GM08714 (cell line): ENCODE measurements at regions not wholly inside any gene's neighbourhood (a gene's known extent, or its start where the extent isn't known, plus 50 kb on each side); places are given as distances from the start of the nearest gene placed in this dataset.

Experiments used
- H3K4me3 ChIP-seq: fragments of 200-500 bp; sonication (Bioruptor generic); 2 replicates; pipeline ENCODE4 v1.5.1; 2014; ENCODE audit warnings: mild to moderate bottlenecking, low read length, inconsistent platforms
- ZNF274 ChIP-seq: IDR thresholded peaks from 2 replicates; pipeline ENCODE4 v1.6.1; 2012; ENCODE audit warnings: mild to moderate bottlenecking, low read depth, low read length

DNA sequence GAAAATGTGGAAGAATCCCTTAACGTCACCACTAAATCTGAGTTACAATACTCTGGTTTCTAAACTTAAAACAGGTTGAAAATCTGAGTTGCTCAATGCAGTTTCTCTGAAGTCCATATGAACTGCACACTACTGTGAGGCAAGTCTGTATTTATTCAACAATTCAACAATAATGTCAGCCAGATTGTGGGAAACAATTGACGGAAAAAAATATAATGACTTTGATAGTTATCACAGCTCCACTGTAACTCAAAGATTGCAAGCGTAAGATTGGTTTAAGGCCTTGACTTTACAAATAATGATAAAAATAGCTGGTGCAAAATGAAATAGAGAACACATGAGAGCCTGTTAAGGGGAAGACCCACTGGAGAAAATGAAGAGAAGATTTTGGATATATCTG, 219.4 kb upstream of the CCDC150 start:
- TF ChIP-seq ZNF274 = no peak
- no peak overlapping the region for H3K4me3 ChIP-seq

DNA sequence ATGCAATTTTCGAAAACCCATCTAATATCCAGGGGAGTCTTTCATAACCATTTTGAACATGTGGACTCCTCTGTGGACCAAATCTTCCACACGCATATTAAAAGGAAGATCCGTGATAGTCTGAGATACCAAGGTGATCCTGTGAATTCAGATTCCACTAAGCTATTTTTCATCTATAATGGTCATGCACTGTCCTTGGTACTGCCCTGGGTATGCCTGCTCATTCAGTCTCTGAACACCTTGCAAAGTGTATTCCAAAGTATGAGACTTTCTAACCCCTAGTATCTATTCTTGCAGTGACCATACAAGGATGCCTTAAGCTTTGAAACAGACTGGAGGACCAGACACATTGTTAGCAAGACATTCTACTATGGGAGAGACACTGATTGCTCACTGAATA, 217.6 kb upstream of the CCDC150 start:
- no peak for TF ChIP-seq ZNF274
- H3K4me3 ChIP-seq = no peak overlapping the region

DNA sequence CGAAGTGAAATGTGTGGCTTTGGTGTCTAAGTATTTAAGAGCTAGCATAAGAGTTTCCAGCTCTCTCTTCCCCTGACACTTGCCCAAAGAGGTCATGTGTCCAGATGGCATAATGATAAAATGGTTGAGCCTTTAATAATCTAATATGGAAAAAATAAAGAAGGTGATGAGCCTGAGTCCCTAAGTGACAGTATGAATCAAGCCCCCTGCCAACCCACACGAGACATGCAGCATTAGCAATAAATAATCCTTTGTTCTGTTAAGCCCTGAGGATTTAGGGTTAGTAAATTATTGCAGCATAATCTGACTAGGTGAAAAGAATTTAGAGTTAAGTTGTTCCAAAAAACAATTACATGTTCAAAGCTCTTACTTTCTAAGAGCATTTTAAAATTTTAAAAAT, 217.2 kb upstream of the CCDC150 start:
- no peak for TF ChIP-seq ZNF274
- no peak overlapping the region for H3K4me3 ChIP-seq

DNA sequence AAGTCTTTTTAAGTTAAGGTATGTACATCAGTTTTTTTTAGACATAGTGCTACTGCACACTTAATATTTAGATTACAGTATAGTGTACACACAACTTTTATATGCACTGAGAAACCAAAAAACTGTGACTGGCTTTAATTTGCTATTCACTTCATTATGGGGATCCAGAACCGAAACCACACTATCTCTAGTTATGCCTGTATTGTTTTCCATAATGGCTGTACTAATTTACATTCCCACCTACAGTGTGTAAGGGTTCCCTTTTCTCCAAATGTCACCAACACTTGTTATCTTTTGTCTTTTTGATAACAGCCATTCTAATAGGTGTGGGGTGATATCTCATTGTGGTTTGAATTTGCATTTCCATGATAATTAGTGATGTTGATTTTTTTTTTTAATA, 213.4 kb upstream of the CCDC150 start:
- TF ChIP-seq ZNF274 = no peak
- no peak overlapping the region for H3K4me3 ChIP-seq

DNA sequence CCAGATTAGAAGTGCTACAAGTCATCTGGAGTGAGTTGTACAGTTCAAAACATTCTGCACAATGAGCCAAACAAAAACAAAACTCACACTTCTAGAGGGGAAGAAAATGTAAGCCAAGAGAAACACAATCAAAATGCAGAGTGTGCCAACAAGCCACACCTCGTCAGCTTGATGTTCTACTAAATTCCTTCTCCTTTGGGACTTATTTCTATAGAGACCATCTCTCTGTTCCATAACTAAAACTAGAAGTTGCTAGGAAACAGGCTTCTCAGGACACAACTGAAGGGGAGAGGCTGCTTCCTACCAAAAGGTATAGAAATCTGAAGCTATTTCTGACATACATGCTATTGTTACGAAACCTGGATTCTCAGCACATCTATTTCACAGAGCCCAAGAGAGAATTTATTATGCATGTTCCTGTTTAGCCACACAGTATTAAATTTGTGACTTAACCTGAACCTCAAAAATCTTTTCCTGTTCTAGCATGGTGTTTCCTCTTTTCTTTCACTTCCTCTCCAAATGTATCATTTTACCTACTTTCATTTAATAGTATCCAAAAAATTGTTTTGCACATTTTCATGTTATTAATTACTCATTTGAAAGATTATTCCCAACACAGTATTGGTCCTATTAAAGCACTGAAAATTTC, 211.4 kb upstream of the CCDC150 start:
- no peak overlapping the region for H3K4me3 ChIP-seq
- TF ChIP-seq ZNF274 = no peak

DNA sequence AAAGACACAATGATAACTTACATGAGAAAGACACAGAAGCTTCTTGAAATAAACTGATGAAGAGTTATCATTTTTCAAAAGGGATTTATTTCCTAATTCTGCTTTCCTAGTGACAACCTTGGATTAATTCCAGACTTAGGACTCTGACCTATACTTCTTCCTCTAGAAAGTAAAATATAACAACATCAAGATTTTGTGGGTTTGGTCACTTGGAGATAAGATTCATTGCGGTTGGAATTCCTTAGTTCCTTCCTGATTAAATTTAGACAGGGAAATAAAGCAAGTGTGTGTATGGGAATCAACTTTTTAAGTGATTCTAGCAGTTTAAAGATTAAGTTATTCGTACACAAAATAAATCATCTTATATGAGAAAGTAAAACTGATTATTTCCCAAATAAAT, 208.4 kb upstream of the CCDC150 start:
- no peak overlapping the region for H3K4me3 ChIP-seq
- TF ChIP-seq ZNF274 = no peak

DNA sequence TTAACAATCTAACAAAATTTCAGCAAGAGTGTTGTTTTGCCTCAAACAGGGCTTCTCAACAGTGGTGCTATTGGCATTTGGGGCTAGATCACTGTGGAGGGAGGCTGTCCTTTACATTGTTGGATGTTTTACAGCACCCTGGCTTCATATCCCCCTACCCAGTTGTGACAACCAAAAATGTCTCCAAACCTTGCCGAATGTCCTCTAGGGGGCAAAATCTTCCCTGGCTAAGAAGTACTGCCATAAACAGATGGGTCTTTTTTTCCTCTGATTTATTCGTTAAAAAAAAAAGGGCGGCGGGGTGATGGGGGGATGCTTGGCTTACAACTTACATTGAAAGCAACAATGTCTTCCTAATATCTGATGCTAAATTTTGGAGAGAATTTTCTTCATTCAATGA, 207.6 kb upstream of the CCDC150 start:
- no peak for TF ChIP-seq ZNF274
- H3K4me3 ChIP-seq = no peak overlapping the region

DNA sequence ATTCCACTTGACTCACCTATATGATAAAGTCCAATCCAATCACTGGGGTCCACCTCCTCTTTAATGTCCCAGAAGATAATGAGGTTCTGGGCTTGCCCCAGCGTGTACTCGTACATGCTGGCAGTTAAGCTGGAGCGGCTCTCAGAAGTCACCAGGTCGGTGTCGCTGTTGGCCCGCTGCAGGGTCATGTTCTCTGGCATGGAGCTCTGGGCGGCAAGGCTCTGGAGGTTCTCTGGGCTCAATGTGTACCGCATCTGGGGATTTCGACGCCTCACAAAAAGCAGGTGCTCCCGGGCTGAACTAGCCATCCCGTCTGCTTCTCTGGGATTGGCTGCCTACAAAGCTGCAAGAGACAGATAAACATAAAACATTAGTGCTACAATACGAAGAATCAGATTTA, 206.4 kb upstream of the CCDC150 start:
- no peak overlapping the region for H3K4me3 ChIP-seq
- TF ChIP-seq ZNF274 = no peak

DNA sequence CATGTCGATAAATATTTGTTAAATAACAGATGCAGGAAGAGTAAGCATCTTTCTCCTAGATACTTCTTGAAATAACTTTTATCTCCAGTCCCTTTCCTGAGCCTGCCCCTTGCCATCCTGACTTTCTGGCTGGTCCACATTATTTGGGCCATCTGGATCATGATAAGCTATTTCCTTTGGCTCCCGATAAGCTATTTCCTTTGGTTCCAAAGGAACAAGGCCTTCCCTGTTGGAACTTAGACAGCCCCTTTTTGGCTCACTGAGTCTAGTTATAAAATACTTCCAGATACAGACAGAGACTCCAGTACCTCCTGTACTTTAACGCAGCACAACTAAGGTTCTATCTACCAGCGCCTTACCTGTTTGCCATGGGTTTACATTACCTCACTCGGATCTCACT, 205.3 kb upstream of the CCDC150 start:
- no peak overlapping the region for H3K4me3 ChIP-seq
- no peak for TF ChIP-seq ZNF274

DNA sequence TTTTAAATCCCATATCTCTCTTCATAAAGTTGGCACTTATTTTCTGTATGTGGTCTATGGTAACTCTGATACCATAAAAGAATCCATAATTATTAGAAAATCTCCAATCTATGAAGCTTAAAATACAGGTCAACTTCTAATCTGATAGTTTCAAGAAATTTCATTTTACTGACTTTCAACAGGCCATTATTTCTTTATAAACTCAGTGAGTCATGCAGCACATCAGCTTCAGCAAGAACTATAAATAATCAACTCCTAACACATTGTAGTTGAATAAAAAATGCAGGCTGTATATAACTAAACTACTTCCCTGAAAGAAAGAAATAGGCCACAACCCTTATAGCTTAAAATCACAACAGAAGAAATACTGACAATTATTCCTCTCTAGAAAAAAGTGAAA, 204.3 kb upstream of the CCDC150 start:
- no peak for TF ChIP-seq ZNF274
- H3K4me3 ChIP-seq = no peak overlapping the region

DNA sequence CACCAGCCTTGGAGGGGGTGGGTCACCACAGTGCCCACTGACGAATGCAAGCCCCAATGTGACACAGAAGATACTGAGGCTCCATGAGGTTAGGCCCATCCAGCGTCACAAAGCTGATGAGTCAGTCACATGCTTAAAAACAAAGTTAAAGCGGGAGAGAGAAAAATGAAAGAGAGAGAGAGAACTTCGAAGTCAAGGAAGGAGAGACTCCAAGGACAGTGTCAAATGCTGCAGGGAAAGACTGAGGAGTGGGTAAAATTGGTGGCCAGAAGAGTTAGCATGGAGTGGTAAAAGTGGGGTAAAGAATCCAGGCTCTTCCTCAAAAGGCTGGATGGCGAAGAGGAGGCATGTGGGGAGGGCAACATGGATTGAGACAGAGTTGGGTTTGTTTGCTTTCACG, 201.9 kb upstream of the CCDC150 start:
- TF ChIP-seq ZNF274 = no peak
- H3K4me3 ChIP-seq = no peak overlapping the region

DNA sequence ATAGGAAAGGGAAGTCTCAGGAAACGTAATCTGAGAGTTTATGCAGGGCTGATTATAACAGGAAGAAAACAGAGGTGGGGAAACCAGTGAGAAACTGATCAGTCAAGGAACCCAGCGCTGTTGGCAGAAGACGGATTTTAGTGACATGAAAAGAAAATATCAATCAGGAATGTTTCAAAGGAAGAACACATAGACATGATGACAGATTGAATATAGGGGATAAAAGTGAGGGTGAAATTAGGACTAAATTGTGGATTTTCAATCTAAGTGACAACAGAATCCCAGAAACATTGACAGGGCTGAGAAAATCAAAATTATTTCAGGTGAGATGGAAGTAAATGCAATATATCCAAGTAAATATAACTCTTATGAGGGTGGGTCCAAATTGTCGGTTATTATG, 199.8 kb upstream of the CCDC150 start:
- H3K4me3 ChIP-seq = no peak overlapping the region
- no peak for TF ChIP-seq ZNF274

DNA sequence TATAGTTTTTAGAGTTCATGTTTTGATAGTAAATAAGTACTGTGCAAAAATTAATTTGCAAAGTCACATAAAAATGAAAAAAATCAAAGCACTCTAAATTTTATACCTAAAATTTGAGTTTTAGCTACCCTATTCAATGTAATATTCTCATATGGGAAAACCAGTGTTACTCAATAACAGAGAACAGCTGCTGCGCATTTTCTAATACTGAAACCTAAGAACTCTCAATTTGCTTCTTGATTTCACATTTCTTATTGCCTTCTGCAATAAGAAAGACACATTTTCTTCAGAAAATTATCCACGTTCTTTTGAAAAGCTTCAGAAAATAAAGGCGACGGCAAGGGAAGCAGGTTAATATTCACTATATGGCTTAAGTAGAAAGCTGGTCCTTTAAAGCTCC, 199.1 kb upstream of the CCDC150 start:
- H3K4me3 ChIP-seq = no peak overlapping the region
- no peak for TF ChIP-seq ZNF274

DNA sequence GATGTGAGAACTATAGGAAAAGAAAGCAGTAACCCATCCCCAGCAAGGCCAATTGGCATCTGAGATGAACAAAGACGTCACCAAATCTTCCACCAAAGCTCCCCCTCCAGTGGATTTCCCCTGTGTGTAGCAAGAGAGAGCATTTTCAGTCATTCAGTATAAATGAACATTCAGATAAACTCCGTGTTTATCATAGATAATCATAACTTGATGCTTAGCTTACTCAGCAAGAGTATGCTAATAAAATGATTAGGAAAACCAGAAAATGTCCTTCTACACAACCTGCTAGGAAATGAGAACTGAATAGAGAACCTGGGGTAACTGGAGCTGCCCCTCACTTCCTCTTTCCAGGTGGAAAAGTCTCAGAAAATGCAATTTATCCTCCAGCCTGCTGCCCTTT, 198.0 kb upstream of the CCDC150 start:
- no peak overlapping the region for H3K4me3 ChIP-seq
- no peak for TF ChIP-seq ZNF274

DNA sequence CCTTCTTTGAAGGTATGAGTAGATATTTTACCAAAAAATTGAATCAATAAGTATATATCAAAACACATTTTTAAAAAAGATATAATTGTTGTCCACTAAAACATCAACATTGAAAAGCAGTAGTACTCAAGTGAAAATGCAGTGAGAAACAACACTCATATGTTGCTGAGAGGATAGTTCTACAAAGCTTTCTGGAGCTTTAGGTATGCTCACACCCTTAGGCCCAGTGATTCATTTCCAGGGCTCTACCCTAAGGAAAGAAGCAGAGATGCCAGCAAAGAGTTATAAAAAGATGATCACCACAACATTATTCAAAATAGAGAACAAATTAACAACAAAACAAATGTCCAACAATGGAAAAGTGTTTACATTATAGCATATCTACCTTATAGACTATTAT, 197.3 kb upstream of the CCDC150 start:
- no peak overlapping the region for H3K4me3 ChIP-seq
- TF ChIP-seq ZNF274 = no peak

DNA sequence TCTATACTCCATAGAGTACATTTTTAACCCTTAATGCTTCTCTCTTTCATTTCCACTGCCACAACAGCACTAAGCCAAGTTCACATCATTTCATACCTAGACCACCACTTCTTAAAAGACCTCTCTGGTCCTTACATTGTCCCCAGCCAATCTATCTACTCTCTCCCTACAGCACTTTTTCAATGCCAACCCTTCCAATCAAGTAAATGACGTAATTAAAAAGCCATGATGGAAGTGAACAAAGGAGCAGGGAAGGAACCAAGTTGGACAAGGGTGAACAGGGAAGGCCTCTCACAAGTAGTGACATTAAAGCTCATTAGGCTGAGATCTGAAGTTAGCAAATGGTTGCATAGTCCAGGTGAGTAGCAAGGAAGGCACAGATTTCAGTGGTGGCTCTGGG, 195.1 kb upstream of the CCDC150 start:
- TF ChIP-seq ZNF274 = no peak
- no peak overlapping the region for H3K4me3 ChIP-seq
